Hepatic stellate cell (primary cell): ENCODE measurements at regions not wholly inside any gene's neighbourhood (a gene's known extent, or its start where the extent isn't known, plus 50 kb on each side); places are given as distances from the start of the nearest gene placed in this dataset.

Experiments
- DNase-seq: peaks from one replicate; pipeline ENCODE4 v3.0.0; 2011; ENCODE audit warnings: low spot score

DNA sequence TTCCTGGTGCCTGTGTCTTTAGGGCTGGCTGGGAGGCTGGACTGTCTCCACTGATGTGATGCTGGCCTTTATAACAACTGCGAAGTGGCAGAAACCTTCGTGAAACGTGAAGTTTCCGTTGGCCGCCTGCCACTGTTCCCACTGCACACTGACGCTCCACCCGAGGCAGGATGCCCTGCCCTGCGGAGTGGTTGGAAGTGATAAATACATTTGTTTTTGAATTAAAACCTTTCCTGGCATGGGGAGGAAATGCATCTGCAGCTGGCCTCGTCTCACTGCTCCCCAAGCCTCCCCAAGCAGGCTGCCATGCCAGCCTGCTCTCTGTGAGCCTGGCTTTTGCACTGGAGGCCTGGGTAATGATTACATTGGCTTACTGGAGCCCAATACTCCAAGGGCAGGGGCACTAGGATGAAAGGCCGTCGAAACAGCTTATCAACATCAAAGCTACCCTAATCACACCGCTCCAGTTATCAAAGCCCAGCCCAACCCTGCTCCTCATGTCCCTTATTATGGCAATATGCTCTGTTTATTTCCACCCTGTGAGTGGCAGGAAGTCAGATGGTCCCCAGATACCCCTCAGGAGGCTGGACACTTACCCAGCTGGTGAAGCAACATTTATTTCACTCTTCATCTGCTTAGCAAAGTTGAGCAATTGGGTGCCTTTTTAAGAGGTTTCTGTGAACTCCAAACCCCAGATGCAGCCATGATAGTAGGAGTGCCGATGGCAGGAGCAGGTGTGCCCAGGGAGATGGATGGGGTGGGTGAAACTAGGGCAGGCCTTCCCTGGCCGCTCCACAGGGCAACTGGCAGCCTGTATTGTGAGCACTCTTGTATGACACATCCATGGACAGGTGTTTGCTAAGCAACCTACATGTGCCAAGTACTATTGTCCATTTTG, 97.4 kb upstream of the ITGA6 start:
- no peak for DNase-seq

DNA sequence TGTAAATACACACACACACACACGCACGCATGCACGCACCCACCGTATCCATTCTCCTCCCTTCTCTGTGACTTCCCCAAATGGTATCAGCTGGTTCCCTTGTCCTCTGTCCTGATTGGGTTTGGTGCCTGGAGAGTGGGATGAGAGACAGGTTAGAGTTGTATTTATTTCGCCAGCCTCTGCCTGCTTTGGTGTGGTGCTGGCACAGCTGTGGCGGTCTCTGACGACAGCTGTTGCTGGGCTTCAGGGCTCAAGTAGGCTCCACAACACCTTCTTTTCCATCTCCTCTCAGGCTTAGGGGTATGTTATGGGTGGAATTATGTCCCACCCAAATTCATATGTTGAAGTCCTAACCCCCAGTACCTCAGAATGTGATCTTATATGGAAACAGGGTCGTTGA, 94.9 kb upstream of the ITGA6 start:
- no peak for DNase-seq

DNA sequence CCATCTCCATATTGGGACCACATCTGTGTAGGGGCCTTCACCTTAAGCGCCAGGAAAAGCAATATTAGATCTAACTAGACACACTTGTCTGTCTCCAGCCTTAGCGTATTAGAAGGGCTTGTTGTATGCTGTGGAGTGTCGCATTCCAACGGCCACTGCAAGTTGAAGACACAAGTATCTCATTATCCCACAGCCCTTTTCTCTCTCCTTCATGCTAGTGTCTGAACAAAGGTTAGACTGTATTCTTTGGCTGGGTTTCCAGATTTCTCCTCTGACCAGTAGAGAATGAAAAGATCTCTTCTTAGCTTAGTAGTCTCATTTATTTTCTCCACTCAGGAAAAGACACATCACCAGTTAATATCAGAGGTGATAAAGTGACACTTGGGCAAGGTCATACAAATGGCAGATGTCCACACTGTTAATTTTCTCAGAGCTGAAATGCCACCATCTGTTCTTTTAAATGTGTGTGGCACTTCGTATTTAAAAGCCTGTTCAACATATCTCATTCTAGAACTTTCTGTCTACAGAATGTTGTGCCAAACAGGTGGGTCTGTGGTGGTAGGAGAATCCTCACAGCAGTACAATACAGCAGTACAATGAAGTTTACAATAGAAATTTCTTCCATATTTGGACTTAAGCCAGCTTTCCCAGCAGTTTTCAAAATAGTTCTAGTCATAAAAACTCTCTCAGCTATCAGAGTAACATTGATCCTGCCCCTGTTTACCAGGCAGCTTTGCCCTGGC, 94.0 kb upstream of the ITGA6 start:
- no peak for DNase-seq

DNA sequence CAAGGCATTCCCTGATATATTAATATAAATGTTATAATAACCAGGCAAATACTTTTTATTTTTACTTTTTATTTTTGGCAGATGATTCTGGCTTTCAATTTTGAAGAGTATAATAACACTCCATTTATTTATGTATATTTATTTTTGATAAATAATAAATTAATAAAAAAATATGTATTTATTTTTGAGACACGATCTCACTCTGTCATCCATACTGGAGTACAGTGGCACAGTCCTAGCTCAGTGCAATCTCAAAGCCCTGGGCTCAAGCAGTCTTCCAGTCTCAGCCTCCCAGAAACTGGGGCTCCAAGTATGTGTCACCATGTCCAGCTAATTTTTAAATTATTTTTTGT, 93.4 kb upstream of the ITGA6 start:
- no peak for DNase-seq

DNA sequence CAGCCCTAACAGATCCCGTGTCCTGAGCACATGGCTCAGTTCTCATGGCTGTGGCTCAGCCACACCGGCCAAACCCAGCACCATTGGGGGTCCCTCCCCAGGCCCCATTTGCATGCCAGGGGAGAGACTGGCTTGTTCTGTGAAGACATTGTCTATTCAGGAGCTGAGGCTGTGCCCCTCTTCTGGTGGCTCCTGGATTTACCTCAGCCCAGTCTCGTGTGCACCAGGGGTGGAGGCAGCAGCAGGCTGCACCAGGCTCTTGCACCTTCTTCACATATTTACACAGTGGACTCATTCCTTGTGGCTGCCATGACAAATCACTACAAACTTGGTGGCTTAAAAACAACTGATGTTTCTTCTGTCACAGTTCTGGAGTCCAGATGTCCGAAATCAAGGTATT, 92.4 kb upstream of the ITGA6 start:
- no peak for DNase-seq

DNA sequence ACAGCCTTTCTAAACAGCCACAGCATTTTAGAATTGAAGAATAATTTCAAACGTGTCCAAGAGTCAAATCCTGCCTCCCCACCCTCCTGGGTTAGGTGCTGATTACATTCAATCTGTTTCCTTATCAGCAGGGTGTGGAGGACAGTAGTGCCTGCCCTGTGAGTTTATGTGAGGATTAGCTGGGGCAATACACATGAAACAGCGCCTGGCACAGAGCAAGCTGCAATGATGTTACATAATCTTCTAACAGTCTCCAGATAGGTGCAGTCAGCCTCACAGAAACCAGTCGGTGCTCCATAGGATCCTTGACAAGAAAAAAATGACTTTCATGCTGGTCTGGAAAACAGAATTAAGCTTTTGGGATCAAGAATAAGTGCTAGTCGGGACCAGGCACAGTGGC, 91.7 kb upstream of the ITGA6 start:
- no peak for DNase-seq

DNA sequence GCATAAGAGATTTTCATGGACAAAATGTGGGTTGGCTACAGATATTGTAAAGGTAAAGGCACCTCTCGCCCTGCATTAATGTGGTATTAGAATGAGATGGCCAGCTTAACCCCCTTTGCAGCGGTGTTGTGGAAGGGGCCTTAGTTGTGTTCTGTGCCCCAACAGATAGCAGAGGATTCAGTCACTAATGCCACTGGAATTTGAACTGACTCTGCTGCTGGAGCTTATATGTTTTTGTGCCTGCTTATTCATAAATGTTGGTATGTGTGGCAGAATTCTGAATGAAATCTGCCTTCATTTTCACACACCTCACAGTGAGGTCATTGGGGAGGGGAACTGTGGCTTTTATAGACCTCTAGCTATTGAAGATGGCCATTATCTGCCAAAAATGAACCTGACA, 90.7 kb upstream of the ITGA6 start:
- no peak for DNase-seq

DNA sequence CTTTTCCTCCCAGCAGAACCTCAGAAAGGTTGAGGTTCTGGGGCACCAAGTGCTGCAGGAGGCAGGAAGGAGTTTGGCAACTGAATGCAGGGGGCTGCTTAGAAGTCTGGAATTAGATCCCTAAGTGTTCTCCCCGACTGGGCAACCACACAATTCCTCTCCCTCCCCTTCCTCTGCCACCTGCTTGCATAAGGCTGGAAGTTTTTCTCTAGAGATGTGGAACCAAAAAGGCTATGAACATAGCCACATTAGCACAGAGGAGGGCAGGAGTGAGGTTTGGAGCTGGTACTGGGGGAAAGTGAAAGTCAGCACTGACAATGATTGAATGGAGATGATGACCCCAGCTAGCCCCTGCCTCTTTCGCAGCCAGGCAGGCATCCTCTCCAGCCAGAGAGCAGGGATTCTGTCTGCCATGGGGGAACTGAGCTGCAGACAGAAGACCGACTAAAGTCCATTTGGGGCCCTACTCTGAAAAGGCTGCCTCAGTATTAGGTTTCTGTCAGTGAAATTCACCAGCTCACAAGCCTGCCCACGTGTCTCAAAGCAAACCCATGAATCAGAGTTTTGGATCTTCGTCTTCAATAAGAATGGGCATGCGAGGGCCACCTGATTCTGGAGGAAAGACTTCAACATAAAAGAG, 87.9 kb upstream of the ITGA6 start:
- DNase-seq, result no peak

DNA sequence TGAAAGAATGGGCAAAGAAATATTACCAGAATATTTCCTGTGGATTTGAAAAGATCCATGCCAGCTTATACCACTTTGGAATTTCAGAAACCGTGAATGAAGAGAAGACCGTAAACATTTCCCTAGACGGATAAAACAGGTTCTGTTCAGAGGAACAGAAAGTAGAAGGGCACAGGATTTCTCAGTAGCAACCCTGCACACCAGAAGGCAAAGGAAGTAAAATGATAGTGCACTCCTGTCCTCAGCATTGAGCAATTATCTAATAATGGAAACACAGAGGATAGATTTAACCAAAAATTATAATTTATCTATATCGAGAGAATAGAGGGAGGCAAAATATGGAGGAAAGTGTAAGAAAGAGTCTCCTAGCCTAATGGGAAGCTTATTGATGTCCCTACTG, 87.0 kb upstream of the ITGA6 start:
- DNase-seq, result no peak

DNA sequence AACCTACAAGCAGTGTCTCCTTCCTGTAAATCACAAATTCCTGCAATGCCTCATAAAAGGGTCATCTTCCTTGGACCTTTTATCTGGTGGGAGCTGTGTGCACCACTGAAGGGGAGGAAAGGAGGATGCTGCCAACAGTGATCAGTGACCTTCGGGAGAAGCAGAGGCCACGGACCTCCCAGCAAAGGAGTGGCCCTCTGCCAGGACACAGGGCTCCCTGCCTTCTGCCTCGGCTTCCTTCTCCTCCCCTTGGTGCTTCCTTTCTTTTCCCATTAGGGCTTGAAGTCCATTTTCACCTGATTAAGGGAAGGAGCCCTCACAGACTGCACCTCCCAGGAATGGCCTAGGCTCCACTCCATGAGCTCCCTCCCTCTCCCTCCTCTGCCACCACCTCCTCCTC, 85.3 kb upstream of the ITGA6 start:
- no peak for DNase-seq

DNA sequence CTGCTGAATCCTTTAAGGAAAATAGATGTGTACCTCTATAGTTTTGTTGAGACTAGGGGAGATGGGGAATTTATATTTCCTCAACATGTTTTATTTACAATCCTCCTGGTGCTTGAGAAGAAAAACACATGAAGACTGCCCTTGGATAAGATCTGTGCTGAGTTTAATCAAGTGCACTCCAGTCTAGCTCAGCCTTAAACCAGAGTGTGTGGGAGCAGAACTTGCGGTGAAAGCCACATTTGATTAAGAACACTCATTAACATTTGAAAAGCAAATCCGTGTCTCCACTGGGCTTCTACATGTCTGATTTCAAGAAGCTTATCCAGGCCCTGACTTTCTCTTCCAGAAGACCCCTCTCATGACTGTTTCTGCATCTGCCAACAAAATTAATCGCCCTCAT, 84.8 kb upstream of the ITGA6 start:
- DNase-seq, result no peak

DNA sequence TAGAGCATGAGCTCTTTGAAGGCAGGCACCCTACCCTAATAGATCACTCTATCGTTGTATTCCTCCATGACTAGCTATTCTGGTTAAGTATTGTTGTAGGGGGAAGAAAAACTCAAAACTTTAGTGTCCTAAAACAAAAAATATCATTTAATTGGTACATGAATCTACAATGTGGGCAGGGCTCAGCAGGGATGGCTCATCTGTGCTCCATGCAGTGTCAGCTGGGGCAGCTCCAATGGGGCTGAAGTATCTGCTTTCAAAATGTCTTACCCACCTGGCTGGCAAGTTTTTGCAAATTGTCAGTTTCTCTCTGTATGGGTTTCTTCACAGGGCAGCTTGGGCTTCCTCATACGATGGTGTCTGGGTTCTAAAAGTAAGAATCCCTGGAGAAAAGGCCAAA, 83.2 kb upstream of the ITGA6 start:
- no peak for DNase-seq

DNA sequence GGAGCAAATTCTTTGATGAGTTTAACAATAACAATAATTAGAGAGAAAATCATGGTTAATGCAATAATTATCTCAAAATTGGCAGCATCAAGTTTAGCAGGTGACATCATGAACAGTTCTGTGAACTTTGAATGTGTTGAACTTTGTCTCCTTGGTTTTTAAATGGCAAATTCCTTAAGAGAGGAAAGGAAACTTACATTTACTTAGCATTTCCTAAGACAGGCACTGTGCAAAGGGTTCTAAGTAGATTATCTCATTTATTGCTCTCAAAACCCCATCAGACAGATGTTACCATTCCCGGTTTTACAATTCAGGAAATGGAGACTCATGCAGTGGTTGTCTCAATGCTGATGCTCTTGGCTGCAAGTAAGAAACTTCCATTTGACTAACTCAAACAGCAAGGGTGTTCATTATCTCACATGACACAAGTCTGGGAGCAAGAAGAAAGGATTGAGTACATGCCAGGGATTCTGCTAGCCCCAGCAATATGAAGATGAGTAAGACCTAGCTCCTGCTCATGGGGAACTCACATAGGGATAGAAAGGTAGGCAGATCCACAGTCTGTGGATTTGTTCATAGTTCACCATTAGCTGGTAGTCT, 81.3 kb upstream of the ITGA6 start:
- no peak for DNase-seq

DNA sequence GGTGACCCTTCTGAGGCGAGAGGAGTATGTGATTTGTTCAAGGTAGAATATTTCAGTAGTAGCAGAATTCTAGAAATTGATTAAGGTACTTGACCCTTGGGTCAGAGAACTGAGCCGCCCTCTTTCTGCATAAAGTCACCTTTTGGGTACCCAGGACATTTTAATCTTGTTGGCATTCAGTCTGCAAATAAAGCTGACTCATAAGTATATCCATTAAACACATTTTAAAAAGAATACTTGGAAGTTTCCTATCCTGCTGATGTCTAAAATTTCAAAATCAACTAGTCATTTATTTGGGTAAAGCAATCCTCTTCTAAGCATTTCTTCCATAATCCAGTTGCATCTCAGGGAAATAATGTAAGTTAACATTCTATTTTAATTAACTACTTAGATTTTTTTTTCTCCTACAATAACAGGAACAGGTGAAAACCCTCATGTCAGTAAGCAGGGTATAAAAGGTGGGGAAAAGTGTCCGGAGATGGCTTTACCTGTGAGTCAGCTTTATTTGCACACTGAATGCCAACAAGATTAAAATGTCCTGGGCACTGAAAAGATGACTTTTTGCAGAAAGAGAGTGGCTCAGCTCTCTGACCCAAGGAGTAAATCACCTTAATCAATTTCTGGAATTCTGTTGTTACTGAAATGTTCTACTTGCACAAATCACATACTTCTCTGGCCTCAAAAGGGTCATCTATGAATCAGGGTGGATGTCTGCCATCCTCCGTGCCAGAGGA, 78.7 kb upstream of the ITGA6 start:
- DNase-seq, result no peak

DNA sequence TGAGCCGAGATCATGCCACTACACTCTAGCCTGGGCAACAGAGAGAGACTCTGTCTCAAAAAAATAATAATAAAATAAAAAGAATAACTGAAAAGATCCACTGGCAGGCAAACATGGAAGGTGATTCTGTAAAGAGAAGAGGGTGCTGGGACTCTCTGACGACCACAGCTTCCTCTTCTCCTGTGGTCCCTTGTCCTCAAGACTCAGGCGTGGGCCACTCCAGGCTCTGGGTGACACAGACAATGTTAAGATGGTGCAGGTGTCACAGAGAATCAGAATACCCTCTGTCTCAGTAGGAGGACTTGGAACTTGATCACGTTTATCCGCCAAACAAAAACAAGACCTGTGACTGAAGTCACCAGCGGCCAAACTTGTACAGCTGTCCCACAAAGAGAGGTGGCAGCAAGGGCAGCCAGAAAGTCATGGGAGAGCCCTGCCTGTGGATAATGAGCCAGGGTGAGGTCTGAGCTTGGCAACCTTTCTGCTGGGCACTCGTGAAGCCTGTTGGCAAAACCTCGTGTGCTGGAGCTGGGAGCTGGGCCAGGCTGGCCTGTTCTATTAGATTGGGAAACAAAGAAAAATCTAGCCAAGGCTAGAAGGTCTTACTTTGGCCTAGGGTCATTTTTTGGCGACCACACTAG, 76.4 kb upstream of the ITGA6 start:
- no peak for DNase-seq

DNA sequence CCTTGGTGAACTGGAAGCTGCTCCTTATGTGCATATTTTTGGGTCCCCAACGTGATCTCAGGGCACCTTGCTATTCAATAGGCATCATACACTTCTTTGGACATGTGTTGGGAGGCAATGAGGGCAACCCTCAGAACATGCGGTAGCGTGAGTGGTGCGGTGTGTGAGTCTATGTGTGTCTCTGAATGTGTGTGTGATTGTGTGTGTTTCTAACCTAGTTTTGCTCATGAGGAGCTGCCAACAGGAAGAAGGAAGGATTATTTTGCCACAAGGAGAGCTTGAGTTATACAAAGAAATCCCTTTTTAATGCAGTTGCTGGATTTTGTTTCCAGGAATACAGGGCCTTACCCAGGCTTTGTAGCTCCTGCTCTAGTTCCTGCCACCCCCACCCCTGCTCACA, 75.8 kb upstream of the ITGA6 start:
- no peak for DNase-seq

DNA sequence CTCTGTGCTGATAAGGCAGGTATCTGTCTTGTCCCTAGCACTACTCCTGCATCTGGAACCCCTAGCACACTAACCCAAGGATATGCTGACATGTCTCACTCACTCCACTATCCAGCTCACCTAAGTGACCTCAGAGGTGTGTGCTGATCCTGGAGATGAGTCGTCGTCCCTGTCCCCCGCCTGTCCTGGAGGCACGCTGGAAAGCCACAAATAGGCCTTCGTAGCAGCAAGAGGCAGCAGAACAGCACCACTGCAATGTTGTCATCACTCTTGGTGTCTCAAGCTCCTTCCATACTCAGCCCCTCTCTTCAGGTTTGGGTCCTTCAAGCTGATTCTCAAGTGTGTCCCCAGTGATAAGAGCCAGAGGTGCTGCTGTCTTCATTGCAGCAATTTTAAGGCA, 73.0 kb upstream of the ITGA6 start:
- no peak for DNase-seq

DNA sequence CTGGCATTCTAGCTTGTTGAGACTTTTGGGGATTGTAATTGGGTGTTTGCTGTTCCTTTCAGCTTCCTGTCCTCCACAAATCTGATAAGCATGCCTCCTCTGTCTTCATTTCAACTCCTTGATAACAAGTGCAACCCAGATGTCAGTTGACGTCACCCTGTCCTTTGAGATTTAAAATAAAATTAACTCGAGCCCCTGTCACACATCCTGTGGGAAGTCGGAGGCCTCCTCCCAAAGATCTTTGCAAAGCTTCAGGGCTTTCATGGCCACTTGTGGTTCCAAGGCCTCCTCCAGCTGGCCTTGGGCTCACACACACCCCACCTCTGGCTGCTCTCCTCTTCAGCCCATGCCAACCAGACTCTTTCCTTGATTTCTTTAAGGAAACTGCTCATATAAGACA, 69.9 kb upstream of the ITGA6 start:
- no peak for DNase-seq

DNA sequence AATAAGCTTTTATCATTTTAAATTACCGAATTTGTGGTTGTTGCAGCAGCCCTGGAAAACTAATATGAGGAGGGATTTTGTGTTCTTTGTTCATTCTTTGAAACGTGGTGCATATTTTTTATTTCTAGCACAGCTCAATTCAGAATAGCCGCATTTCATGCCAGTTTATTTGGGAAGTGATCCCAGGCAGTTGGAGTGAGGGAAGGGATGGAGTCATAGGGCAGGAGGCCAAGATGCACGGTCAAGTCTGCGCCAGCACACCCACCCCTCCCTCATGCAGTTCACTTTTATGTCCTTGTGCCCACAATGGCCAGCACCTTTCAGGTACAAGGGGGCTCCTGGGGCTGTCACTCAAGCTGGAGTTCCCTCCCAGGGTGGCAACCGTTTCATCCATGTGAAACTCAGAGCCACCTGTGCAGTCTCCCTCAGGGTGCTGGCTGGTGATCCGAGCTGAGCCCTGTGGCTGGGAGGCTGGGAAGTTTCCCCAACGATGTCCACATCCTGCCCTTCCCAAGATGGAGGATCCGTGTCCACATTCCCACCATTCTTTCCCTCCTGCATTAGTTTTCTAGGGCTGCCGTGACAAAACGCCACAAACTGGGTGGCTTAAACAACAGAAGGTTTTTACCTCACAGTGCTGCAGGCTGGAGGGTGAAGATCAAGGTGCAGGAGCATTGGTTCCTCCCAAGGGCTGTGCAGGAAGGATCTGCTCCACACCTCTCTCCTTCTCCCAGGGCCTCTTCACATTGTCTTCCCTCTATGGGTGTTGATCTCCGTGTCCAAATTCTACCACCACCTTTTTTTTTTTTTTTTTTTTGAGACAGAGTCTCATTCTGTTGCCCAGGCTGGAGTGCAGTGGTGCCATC, 68.5 kb upstream of the ITGA6 start:
- DNase-seq, result no peak

DNA sequence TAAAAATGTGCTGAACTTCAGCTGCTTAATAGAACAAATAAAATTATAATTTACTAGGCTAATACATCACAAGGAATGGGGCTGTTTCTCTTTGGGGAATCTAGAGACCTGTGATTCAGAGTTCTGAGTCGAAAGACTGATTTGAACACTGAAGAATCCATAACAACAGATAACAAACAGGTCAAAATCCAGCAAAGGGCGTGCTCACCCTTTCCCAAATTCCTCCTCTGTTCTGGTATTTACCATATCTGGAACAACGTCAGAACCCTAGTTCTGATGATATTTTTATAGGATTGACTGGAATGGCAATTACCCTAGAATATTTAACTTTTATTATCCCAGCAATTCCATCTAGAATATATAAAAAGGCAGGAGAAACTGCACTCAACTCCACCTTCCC, 66.0 kb upstream of the ITGA6 start:
- peak; percentile 26 for DNase-seq

DNA sequence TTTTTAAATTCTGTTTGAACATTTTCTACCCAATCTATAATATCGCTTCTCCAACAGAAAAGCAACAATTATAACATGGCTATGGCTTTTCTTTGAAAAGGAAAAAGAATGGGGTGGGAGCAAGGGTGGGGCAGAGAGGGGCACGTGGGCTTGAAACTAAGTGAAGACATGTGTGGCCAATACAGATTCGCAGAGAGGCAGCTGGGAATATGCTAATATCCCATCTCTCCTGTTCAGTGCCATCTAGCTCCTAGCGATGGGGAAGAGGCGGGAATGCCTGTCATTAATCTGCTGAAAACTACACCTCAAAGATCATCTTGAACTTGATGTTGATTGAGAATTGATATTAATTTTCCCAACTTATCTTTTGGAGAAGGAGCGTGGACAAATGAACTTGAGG, 65.5 kb upstream of the ITGA6 start:
- no peak for DNase-seq
